WTC11 (cell line): ENCODE measurements at regions not wholly inside any gene's neighbourhood (a gene's known extent, or its start where the extent isn't known, plus 50 kb on each side); places are given as distances from the start of the nearest gene placed in this dataset.

ENCODE experiments used
- EMX1 ChIP-seq: fragments of 250-450 bp; sonication (Bioruptor Pico); IDR thresholded peaks from 2 replicates; pipeline ENCODE4 v1.8.0; 2021; ENCODE audit warnings: mild to moderate bottlenecking
- ETV6 ChIP-seq: sonication (generic); formaldehyde crosslinking; IDR thresholded peaks from 2 replicates; pipeline ENCODE4 v1.8.1; 2022; ENCODE audit warnings: mild to moderate bottlenecking, missing genetic modification reagents
- GABPB1 ChIP-seq: sonication (generic); formaldehyde crosslinking; IDR thresholded peaks from 2 replicates; pipeline ENCODE4 v1.8.1; 2023; ENCODE audit warnings: mild to moderate bottlenecking, missing genetic modification reagents
- IRF2 ChIP-seq: sonication (generic); formaldehyde crosslinking; IDR thresholded peaks from 2 replicates; pipeline ENCODE4 v1.8.0; 2022; ENCODE audit warnings: low read depth, missing genetic modification reagents, borderline replicate concordance
- TP53 ChIP-seq: sonication (generic); formaldehyde crosslinking; IDR thresholded peaks from 2 replicates; pipeline ENCODE4 v1.8.1; 2023; ENCODE audit warnings: mild to moderate bottlenecking, missing genetic modification reagents
- TF ChIP-seq, protein P1 (sequence below): fragments of 200-600 bp; IDR thresholded peaks from 2 replicates; pipeline ENCODE4 v1.8.0; 2022; ENCODE audit warnings: antibody characterized with exemption

DNA sequence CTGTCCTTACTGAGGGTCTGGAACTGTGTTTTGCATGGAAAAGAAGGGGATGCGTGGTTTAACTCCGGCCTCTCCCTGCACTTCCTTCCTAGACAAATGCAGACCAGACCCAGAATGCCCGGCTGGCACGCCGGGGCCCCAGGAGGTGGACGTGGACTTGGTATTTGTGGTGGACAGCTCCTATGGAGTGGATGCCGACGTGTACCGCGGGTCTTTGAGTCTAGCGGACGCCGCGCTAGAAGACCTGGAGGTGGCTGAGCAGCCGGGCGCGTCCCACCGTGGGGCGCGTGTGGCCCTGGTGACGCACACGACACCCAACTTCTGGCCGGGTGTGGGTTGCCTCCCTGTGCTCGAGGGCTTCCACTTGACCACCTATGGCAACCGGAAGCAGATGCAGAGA lies 81.8 kb upstream of the COL6A5 start:
- TF ChIP-seq, protein P1, sequence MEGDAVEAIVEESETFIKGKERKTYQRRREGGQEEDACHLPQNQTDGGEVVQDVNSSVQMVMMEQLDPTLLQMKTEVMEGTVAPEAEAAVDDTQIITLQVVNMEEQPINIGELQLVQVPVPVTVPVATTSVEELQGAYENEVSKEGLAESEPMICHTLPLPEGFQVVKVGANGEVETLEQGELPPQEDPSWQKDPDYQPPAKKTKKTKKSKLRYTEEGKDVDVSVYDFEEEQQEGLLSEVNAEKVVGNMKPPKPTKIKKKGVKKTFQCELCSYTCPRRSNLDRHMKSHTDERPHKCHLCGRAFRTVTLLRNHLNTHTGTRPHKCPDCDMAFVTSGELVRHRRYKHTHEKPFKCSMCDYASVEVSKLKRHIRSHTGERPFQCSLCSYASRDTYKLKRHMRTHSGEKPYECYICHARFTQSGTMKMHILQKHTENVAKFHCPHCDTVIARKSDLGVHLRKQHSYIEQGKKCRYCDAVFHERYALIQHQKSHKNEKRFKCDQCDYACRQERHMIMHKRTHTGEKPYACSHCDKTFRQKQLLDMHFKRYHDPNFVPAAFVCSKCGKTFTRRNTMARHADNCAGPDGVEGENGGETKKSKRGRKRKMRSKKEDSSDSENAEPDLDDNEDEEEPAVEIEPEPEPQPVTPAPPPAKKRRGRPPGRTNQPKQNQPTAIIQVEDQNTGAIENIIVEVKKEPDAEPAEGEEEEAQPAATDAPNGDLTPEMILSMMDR = no peak
- TF ChIP-seq EMX1 (CRISPR knock-in tag) (no peak), ETV6 (CRISPR knock-in tag) (no peak), IRF2 (no peak), TP53 (no peak), GABPB1 (CRISPR knock-in tag) (no peak)
